SK-N-SH (cell line): ENCODE measurements at regions not wholly inside any gene's neighbourhood (a gene's known extent, or its start where the extent isn't known, plus 50 kb on each side); places are given as distances from the start of the nearest gene placed in this dataset.

ENCODE experiments used
- ELF1 ChIP-seq: IDR thresholded peaks from 2 replicates; pipeline ENCODE4 v1.4.0; 2012
- FOSL2 ChIP-seq: IDR thresholded peaks from 2 replicates; pipeline ENCODE4 v1.4.0; 2012; ENCODE audit warnings: low read depth, mild to moderate bottlenecking, moderate library complexity, borderline replicate concordance
- YY1 ChIP-seq: IDR thresholded peaks from 2 replicates; pipeline ENCODE4 v1.4.0; 2012; ENCODE audit warnings: low read depth, mild to moderate bottlenecking
- TF ChIP-seq, protein P1 (sequence below): fragments of 200-600 bp; sonication (generic); IDR thresholded peaks from 2 replicates; pipeline ENCODE4 v1.6.1; 2017; ENCODE audit warnings: antibody characterized with exemption, mild to moderate bottlenecking, moderate library complexity

DNA sequence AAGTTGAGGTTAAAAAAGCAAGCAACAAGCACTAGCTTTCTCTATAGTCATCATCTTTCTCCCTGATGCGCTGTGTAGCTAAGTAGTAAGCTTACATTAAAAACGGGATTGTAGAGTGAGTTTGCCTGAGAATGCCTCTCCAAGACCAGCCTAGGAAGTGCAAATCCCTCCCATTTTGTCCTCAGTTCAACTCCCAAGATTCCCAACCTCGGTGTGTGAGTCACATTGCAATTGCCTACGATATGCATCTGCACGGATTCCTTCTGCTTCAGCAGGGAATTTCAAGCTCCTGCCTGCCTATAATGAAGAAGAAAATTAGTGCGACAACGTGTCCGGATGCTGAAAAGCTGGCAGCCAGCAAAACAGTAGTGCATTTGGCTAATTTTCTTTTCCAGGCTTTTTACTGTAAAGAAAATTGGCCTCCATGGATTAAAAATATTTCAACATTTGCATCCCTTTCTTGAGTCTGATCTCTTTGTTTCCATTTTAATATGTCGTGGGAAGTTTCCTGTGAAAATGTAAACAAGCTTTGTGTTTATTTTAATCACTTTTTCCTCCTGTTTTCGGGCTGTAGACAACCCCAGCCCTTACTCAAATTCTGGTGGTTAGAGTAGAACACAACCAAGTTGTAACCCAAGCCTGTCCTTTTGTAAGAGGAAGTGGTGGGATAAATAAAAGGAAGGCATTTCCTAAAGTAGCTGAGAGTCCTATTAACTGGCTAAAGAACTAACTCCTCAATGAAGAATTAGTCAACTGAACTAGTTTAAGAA lies 58.4 kb upstream of the TET2 start:
- TF ChIP-seq, protein P1, sequence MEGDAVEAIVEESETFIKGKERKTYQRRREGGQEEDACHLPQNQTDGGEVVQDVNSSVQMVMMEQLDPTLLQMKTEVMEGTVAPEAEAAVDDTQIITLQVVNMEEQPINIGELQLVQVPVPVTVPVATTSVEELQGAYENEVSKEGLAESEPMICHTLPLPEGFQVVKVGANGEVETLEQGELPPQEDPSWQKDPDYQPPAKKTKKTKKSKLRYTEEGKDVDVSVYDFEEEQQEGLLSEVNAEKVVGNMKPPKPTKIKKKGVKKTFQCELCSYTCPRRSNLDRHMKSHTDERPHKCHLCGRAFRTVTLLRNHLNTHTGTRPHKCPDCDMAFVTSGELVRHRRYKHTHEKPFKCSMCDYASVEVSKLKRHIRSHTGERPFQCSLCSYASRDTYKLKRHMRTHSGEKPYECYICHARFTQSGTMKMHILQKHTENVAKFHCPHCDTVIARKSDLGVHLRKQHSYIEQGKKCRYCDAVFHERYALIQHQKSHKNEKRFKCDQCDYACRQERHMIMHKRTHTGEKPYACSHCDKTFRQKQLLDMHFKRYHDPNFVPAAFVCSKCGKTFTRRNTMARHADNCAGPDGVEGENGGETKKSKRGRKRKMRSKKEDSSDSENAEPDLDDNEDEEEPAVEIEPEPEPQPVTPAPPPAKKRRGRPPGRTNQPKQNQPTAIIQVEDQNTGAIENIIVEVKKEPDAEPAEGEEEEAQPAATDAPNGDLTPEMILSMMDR: no peak
- TF ChIP-seq FOSL2: peak; percentile 88
- no peak for TF ChIP-seq ELF1
- no peak for TF ChIP-seq YY1
